ENCODE measurements at regions not wholly inside any gene's neighbourhood (a gene's known extent, or its start where the extent isn't known, plus 50 kb on each side); places are given as distances from the start of the nearest gene placed in this dataset.

GRCh38 chr4:104593019-104593418, 98.3 kb upstream of the CXXC4 start:
- TF ChIP-seq, protein P1, sequence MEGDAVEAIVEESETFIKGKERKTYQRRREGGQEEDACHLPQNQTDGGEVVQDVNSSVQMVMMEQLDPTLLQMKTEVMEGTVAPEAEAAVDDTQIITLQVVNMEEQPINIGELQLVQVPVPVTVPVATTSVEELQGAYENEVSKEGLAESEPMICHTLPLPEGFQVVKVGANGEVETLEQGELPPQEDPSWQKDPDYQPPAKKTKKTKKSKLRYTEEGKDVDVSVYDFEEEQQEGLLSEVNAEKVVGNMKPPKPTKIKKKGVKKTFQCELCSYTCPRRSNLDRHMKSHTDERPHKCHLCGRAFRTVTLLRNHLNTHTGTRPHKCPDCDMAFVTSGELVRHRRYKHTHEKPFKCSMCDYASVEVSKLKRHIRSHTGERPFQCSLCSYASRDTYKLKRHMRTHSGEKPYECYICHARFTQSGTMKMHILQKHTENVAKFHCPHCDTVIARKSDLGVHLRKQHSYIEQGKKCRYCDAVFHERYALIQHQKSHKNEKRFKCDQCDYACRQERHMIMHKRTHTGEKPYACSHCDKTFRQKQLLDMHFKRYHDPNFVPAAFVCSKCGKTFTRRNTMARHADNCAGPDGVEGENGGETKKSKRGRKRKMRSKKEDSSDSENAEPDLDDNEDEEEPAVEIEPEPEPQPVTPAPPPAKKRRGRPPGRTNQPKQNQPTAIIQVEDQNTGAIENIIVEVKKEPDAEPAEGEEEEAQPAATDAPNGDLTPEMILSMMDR (conservative IDR thresholded peaks at IDR 0.05; ENCODE audit: low read length), result no peak
- no peak for TF ChIP-seq EZH2phosphoT487 (IDR thresholded peaks at IDR 0.05; ENCODE audit: borderline replicate concordance)

All from Loucy (cell line).